NOMO-1 (cell line): ENCODE measurements at regions not wholly inside any gene's neighbourhood (a gene's known extent, or its start where the extent isn't known, plus 50 kb on each side); places are given as distances from the start of the nearest gene placed in this dataset.
A peak's percentile ranks its signal among the peaks of the same experiment; 100 is the strongest.

ENCODE experiments used
- DNase-seq, 2 experiments: peaks; one replicate each; lab custom pipeline; 2025; ENCODE audit not compliant: unreplicated experiment in 2 of 2; lab: John Stamatoyannopoulos, UW

DNA sequence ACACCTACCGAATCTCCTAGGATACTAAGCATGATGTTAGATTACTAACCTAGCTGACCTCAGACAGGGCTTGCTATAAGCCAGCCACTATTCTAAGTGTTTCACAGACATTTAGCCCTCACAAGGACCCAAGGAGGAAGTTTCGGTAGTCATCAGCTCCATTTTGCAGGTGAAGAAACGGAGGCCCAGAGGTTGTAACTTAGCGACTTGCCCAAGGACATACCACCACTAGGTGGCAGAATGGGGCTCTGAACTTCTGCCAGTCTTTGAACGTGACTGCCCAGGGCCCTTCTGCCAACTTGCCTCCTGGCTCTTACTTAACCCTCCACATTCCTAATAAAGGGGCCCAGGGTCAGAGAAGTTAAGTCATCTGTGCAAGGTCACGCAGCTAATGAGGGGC lies 283.5 kb downstream of the C1orf94 start:
- peak in 1 of 2 experiments; percentile 20 for DNase-seq

DNA sequence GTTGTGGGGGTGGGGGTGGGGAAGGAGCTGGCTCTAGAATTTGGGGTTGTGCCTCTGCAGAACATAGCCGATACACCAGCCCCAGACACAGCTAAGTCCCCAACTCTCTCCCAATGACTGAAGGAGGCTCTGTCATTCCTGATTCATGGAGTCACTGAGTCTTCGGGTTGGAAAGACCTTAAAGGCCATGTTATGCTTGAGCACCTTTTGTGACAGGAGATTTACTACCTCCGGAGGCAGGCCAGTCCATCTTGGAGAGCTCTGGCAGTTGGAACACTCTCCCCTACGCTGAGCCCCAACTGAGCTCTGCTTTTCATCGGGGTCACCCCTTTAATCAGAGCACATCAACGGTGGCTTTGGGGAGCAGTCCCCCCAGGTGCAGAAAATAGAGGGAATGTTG lies 284.4 kb upstream of the GJB5 start:
- no peak for DNase-seq

DNA sequence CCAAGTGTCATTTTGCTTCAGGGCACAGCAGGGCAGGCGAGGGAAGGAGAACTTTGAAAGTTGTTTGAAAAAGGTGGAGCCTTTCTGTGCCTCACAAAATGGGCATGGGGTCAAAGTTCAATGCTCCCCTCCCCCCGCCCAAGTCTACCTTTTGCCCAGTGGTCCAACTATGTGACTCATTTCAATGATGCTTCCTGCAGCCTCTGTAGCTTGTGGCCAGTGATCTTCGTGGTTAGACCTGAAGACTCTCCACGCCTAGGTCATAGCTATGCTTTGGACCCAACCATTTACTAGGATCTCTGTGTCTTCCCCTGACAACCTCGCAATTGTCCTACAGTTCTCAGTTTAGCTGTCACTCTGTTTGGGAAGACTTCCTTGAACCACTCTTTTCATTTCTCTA lies 280.3 kb upstream of the GJB5 start:
- no peak for DNase-seq

DNA sequence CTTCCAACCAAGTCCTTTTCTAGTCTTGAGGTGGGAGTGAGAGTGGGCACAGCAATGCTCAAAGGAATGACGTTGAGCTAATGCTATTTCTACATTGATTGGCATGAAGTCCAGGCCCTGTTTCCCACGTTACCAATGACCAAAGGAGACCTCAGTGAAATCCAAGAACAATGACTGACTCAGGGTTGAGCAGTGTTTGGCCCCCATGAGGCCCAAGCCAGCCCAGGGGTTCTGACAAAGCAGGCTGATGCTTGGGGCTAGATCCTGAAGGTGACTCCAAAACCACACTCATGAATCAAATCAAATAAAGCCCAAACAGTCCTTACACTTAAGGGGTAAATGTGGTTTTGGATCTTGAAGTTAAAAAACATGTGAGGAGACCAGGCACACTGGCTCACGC lies 278.5 kb upstream of the GJB5 start:
- DNase-seq, result no peak

DNA sequence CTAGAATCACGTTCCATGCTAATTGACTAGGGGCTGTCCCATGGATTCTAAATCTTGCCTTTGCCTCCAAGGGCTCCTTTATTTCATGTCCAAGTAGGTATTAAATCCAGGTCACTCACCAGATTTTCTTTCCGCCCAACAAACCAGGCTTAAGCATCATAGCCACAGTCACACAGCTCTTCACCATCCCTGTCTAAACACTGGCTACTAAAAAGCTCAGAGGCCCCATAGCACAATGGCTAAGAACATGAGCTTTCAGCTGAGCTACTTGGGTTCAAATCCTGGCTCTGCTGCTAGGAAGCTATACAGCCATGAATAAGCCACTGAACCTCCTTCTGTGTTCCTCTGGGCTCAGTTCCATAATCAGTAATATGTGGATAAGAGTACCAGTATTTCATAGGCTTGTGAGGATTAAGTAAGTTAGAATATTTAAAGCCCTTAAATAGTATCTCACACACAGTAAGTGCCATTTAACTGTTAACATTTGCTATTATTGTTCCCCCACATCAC lies 277.2 kb upstream of the GJB5 start:
- no peak for DNase-seq

DNA sequence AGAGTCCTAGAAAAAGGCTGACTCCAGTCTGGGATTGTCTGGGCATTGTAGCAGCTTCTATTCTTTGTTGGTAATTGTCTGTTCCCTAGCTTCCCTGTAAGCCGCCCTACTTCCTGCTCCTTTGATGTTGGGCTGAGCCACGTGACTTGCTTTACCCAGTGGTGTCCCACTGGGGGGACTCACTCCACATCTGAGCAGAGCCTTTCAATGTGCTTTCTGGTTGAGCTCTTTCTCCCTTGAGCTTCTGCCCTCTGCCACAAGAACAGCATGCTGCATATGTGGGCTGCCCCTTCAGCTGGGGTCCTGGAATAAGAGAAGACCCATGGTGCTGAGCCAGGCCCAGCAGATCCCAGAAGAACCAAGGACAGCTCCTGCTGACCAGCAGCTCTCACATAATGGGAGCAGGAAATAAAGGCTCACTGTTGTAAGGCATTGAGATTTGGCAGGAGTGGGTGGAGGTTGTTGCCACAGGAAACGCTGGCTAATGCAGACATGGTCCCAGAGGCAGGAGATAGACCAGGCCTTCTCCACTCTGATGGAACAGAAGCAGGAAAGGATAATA lies 276.3 kb upstream of the GJB5 start:
- no peak for DNase-seq

DNA sequence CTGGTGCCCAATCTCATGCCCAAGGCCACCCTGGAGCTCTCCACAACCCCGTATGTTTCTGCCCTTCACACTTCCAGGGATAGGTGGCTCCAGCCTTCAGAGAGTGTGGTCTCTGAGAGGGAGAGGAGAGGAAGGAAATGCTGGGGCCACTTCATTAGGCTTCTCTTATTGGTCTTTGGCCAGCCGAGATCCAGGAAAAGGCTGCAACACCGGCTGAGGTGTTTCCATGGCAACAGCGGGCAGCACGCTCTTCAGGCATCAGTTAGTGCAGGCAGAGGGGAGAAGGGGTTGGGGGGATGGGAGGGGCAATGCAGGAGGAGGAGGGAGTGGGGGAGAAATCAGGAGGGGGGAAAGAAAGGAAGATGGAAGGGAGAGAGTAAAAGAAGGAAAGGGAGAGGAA lies 275.1 kb upstream of the GJB5 start:
- DNase-seq, result no peak

DNA sequence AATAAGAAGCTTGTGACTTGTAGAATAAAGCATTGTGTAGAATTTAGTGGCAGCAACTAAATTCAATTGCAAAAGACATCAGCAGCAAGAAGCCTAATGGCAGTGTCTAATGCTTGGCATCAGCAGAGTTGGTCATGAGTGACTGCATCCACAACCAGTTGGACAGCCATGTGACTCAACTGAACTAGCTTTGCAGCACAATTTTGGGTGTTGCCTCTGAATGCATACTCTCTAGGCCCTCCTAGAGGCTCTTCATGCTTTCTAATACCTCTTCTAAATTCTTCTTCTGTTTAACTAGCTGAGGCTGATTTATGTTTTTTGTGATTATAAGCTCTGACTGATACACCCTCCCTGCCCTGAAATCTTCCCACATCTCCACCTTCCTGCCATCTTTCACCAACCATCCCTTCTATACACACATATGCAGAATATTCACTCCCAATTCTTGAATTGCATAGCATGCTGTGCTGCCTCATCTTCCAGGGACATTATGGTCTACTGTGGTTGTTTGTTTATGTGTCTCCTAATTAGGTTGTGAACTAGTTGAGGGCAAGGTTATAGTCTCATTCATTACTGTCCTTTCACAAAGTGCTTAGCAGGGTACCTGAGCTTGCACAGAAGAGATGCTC lies 266.7 kb upstream of the GJB5 start:
- no peak for DNase-seq

DNA sequence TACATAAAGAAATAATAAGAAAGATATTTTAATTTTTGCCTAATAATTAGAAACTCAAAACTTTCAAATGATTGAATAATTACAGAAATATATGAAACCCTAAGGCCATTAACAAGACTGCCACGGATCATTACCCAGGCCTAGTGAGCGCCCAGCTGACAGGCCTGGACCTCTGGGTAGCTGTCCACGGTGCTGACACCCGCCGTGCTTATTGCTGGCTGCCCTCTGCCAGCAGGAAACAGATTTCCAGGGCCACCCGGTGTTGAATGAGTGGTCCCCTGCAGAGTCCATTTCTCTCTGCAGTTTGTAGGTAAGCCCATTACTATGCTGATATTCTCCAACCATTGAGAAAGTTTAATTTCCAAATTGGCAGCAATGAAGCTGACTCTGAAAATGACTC lies 254.4 kb upstream of the GJB5 start:
- no peak for DNase-seq

DNA sequence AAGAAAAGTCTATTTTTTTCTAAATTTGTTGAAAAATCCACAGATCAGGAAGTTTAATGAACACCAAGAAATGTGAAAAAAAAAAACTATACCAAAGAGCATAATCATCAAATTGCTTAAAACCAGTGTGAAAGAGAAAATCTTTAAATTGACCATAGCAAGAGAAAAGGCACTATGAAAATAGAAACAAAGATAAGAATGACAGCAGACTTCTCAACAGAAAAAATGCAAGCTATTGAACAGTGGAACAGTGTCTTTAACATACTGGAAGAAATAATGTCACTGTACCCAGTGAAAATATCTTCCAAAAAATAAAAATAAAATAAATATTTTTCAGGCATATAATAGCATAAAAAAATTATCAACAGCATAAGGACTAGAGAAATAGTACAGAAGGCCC lies 243.0 kb upstream of the GJB5 start:
- DNase-seq, result no peak

DNA sequence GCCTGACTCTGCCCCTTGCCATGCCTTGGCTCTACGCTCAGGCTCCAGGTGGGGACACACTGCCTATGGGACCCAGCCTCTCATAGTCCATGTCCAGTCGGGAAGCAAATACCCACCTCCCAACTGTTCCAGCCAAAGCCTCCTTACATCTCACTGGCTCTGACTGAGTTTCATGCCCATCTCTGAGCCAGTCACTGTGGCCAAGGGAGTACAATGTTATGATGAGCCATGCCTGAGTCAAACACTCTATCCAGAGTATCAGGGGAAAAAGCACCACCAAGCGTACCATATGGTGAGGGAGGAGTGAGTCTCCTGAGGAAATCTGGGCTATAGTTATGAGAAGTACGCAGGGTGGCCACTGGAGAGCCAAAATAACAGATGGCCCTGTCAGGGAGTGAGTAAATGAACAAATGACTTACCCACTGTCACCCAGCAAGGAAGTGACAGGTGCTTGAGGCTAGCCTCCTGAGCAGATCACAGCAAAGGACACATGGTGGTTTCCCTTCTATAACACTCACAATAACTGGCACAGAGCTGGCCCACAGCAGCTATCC lies 236.6 kb upstream of the GJB5 start:
- no peak for DNase-seq

DNA sequence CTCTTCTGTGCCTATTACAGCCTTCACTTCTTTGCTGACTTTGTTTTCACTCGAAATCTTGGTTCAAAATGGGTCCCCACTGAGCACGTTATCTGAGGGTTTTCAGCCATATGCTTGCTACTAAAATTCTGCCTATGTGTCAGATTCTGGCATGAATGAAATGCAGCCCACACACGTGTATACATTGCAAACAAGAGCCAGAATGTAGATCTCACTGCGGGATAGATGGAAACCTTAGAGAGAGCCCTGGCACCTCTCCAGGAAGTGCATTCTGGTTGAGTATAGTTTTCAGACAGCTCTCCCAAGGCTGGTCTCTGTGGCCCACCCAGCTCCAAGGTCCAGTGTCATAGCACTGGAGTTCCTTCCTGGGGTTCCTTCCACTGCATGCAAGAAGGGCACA lies 234.7 kb upstream of the GJB5 start:
- no peak for DNase-seq

DNA sequence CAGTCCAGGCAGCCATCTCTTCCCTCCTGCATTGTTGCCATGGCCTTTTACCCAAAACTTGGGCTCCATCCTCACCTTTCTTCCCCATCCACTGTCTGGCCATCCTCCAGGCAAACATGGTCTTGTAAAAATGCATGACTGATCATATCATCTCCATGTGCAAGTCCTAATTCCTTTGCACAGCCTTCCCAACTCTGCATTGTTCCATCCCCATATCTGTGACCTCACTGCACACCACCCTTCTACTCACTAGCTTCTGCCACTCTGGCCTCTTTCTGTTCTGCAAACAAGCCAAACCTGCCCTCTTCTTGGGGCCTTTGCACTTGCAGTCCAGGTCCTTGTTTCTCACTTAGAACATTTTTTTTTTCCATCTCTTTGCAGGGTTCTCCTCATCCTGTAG lies 230.1 kb upstream of the GJB5 start:
- DNase-seq, result no peak

DNA sequence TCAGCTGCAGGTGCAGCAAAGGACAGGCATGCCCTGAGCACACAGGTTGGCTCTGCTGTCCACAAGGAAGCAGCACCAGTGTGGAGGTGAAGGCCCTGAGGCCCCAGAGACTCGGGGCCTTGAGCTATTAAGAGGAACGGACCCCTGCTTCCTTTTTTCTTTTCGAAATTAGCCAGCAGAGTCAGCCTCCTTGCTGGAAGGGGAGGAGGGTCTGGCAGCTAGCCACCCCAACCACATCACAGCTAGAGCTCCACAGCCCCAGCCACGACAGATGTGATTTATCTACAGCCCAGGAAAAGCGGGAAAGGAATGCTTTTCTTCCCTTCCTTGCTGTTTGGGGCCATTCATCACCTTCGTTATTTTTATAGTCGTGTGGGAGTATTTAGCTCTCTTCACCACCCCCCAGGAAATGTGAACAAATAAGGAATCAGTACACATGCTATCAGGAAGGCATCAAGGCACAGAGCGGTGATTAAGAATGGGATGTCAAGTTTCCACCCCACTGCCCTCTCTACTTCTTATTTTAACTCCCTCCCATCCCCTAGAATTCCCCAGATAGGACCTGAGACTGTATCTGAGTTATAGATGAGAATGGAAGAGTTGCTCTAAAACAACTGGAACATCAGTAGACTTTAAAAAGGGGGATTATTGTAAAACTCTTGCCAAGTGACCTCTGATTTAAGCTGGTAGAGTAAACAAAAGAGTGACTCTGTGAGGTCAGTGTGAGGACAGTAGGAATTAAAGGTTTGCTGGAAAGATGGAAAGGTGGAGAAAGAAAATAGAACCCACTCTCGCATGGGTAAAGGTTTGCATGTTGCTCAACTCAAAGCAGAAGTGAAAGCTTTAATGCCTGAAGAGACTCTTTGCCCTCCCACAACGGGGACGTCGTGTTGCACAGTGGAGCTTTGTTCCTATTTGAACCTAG lies 224.7 kb upstream of the GJB5 start:
- peak; percentile 16 to 39 for DNase-seq

DNA sequence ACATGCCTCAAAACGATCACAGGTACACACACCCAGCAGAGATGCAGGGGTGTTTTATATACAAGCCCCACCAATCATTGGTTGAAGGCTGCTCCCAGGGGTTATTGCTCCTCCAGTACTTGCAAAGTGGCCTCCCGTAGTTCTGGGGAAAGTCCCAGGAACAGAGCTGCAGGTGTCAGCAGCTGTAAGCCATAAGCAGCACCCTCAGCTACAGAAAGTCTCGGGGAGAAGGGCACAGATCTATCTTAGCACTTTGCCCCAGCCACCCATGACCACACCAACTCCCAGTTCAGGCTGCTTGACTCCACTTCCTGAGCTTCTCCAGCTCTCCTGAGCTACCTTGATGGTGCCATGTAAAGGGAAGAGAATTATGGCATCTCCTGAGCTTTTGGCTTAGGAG lies 222.7 kb upstream of the GJB5 start:
- no peak for DNase-seq

DNA sequence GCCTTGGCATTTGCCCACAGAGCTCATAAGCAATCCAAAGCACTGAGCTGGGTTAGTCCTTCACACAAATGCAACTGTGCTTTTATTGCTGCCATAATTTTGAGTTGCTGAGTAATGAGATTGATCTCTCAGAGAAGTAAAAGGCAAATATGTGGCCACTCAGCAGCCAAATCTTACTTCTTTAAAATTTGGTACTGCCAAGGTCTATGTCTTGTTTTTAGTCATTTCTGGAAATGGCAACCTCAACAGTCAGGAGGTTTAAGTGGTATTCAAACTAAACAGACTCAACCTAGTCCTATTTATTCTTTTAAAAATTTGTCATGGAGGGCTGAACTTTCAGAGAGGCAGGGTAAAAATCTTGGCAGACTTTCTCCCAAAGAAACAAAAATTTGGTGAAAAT lies 216.4 kb upstream of the GJB5 start:
- DNase-seq, result no peak

DNA sequence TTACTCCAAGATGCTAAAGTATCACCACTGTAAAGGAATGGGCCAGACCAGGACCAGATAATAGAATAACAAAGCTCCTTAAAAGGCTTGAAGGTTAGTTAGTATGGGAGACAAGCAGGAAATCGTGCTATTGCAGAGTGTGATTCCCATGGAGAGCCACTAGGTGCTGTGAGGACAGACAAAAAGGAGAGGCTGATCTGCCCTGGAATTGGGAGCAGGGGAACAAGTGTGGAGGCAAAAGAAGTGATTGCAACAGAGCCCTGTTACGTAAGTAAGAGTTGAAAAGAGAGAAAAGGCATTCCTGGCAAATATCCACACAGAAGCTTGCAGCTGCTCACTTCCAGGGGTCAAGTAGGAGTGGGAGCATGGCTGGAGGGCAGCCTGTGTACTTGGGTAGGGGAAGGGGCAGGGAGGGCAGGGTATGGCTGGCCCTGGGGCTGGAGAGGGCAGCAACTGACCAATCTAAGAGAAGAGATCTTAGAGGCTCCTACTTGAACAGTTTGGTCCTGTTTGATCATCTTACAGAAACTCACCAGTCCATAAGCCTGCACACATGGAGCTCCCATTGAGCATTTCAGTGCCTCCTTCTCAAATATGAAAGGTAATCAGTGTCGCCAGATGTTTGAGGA lies 207.7 kb upstream of the GJB5 start:
- no peak for DNase-seq

DNA sequence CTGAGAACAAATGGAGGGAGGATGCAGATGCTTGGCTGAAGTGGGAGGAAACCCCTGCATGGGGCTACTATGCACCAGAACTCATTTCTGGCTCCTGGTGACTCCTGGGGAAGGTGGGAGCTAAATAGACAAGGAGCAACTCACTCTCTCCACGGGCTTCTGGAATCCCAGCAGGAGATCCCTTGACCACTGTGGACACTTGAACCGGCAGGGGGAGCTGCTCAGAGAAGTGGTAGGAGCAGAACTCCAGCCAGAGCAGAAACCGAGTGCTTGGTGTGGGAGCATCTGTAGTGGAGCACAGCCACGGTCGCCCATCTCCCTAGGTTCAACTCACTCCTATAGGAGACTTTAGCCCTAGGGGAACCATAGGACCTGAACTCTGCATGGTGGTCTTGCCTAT lies 205.6 kb upstream of the GJB5 start:
- no peak for DNase-seq

DNA sequence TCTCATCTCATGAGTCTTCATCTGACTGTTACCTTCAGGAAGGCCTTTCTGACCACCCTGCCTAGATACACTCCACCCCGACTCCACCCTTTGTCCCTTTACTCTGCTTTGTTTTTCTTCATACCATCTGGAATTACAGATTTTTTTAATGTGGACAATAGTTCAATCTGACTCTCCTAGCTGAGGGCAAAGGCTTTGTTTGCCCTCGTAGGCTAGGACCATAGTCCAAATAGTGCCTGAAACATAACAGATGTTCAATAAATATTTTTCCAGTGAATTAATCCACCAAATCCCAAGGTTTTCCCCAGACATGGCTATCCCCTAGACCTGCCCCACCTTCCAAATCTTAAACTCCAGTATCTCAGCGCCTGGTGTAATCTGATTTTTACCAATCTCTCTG lies 176.5 kb upstream of the GJB5 start:
- no peak for DNase-seq

DNA sequence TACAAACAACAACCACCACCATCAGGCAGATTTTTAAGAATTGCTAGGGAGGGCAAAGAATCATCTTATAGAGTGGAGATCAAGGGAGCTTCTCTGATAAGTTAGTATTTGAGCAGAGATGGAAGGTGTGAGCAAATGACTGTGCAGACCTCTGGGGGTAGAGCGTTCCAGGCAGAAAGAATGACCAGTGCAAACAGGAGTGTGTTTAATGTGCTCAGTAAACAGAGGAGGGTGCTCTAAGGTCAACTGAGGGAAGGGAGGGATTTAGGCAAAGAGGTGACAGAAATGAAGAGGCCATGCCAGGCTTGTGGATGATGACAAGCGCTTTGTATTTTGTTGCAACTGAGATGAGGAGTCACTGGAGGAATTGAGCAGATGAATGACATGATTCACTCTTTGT lies 172.5 kb upstream of the GJB5 start:
- DNase-seq, result no peak

DNA sequence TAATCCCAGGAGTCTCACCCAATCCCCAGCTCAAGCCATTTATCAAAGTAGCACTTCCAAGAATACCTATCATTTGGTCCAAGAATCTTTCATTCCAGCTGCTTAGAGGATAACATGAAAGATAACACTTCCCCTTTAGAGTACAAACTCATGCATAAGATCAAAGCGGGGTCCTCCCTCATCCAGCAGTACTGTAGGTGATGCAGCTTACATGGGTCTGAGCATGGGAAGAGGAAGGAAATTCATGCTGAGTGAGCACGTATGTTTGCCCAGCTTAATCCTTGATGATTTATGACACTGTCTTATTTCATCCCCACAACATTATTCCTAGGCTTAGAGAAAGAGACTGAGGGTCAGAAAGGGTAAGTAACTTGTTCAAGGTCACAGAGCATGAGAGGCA lies 167.1 kb upstream of the GJB5 start:
- DNase-seq, result no peak
